ENCODE measurements at regions not wholly inside any gene's neighbourhood (a gene's known extent, or its start where the extent isn't known, plus 50 kb on each side); places are given as distances from the start of the nearest gene placed in this dataset.

DNA sequence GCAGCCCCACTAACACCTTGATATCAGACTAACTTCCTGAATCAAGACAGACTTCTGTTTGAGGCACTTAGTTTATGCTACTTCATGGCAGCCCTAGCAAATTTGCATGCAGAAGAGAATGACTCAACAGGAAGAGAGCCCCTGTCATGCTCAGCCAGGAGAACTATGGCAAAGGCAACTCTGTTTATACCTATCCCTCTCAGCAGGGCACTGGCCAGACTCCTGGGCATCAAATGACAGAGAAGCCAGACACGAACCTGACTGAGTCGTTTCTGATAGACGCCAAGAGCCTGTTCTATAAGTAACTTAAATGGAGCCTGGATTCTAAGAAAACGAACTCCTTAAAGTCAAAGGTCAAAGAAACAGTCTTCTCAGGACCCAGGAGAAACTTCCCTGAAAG, 50.9 kb upstream of the UNC5B start:
- TF ChIP-seq, protein P1, sequence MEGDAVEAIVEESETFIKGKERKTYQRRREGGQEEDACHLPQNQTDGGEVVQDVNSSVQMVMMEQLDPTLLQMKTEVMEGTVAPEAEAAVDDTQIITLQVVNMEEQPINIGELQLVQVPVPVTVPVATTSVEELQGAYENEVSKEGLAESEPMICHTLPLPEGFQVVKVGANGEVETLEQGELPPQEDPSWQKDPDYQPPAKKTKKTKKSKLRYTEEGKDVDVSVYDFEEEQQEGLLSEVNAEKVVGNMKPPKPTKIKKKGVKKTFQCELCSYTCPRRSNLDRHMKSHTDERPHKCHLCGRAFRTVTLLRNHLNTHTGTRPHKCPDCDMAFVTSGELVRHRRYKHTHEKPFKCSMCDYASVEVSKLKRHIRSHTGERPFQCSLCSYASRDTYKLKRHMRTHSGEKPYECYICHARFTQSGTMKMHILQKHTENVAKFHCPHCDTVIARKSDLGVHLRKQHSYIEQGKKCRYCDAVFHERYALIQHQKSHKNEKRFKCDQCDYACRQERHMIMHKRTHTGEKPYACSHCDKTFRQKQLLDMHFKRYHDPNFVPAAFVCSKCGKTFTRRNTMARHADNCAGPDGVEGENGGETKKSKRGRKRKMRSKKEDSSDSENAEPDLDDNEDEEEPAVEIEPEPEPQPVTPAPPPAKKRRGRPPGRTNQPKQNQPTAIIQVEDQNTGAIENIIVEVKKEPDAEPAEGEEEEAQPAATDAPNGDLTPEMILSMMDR (IDR thresholded peaks at IDR 0.05; ENCODE audit: borderline replicate concordance, extremely low read depth, low read length, poor library complexity, severe bottlenecking): no peak
- TF ChIP-seq EZH2 (IDR thresholded peaks at IDR 0.05; ENCODE audit: borderline replicate concordance, low read depth, low read length, severe bottlenecking): no peak
